ENCODE measurements at regions not wholly inside any gene's neighbourhood (a gene's known extent, or its start where the extent isn't known, plus 50 kb on each side); places are given as distances from the start of the nearest gene placed in this dataset.

DNA sequence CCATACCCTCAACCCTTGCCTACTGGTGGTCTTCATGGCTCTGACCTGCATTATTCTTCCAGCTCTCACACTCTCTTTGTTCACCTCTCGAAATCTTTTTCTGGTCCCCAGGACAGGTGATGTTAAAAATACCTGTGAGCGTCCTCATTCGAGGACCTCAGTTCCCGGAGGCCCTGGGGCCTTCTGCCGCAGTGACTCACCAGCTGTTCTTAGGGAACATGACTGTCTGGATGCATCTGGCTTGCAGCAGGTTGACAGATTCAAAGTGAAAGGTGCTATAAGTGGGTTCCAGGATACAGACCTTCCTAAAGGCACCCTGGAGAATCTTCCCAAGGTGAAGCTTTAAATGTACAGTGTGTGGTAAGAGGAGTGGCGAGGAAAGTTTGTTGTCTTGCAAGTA lies 210.4 kb upstream of the KCNG1 start:
- no peaks in the 10 kb centered on the region for H3K36me3 Mint-ChIP-seq (ENCODE audit: low read depth)
- TF ChIP-seq, protein P1, sequence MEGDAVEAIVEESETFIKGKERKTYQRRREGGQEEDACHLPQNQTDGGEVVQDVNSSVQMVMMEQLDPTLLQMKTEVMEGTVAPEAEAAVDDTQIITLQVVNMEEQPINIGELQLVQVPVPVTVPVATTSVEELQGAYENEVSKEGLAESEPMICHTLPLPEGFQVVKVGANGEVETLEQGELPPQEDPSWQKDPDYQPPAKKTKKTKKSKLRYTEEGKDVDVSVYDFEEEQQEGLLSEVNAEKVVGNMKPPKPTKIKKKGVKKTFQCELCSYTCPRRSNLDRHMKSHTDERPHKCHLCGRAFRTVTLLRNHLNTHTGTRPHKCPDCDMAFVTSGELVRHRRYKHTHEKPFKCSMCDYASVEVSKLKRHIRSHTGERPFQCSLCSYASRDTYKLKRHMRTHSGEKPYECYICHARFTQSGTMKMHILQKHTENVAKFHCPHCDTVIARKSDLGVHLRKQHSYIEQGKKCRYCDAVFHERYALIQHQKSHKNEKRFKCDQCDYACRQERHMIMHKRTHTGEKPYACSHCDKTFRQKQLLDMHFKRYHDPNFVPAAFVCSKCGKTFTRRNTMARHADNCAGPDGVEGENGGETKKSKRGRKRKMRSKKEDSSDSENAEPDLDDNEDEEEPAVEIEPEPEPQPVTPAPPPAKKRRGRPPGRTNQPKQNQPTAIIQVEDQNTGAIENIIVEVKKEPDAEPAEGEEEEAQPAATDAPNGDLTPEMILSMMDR (IDR thresholded peaks at IDR 0.05) = no peak
- peaks cover 23% of the 10 kb centered on the region for H3K27me3 Mint-ChIP-seq (ENCODE audit: low read depth, poor library complexity)
- H3K9me3 Mint-ChIP-seq = peaks cover 10% of the 10 kb centered on the region
- no peak overlapping the region for H3K27ac Mint-ChIP-seq
- H3K4me1 Mint-ChIP-seq = peaks cover 20% of the 10 kb centered on the region
- H3K4me3 Mint-ChIP-seq = no peak overlapping the region
- DNase-seq = no peak

DNA sequence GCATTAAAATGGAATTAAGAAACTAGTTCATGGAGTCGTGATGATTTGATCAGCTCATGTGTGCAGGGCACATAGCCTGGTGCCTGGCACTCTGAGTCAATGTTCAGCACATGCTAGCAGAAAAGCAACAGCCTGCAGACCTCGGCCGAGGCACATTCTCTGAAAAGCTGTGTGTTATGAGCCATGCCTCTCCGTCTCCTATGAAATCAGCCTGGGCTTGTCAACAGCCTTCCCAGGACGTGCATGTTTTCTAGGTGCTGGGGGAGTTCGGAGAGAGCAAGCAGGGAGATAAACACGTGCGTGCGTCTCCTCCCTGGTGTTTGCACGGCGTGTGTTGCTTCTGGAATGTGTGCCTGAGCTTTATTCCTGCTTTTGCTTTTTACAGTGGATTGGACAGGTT lies 207.8 kb upstream of the KCNG1 start:
- Mint-ChIP-seq H3K27me3 (ENCODE audit: low read depth, poor library complexity) (peaks cover 17% of the 10 kb centered on the region), H3K4me1 (no peaks in the 10 kb centered on the region), H3K27ac (no peak overlapping the region), H3K9me3 (peaks cover 10% of the 10 kb centered on the region), H3K36me3 (ENCODE audit: low read depth) (no peaks in the 10 kb centered on the region), H3K4me3 (no peak overlapping the region)
- TF ChIP-seq, protein P1 (IDR thresholded peaks at IDR 0.05) = no peak
- no peak for DNase-seq

DNA sequence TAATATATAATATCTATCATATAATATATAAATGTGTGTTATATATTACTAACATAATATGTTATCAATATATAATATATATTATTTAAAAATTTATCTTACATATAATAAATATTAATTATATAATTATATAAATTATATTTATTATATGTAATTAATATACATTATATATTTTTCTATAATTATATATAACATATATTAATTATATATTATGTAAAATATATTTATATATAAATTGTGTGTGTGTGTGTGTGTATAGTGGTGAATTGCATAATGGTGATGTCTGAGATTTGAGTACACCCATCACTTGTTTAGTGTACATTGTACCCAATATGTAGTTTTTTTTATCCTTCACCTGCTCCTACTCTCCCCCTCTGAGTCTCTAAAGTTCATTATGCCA lies 205.9 kb upstream of the KCNG1 start:
- Mint-ChIP-seq H3K4me1 (peaks cover under 1% of the 10 kb centered on the region), H3K4me3 (no peak overlapping the region), H3K36me3 (ENCODE audit: low read depth) (peaks cover 4% of the 10 kb centered on the region), H3K9me3 (peaks cover 16% of the 10 kb centered on the region), H3K27me3 (ENCODE audit: low read depth, poor library complexity) (peaks cover 21% of the 10 kb centered on the region), H3K27ac (no peak overlapping the region)
- TF ChIP-seq, protein P1 (IDR thresholded peaks at IDR 0.05) = no peak
- no peak for DNase-seq

DNA sequence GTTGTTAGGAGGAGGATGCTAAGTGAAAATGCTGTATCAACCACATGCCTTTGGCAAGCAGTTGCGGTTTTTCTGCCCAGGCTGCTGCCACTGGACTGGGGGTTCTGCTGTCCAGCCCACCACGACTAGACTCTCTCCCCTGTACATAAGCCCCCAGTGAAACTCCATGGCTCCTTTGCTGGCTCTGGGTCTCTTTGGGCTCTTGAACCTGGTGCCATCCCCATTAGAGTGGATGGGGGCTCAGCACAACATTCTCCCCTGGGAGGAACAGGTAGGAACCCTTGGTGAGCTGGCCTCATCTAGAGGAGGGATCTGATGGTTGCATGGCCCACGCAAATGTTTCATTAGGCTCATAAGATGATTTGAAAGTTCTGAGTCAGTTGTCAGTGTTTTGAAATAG lies 204.8 kb upstream of the KCNG1 start:
- DNase-seq = no peak
- Mint-ChIP-seq H3K36me3 (ENCODE audit: low read depth) (peaks cover 4% of the 10 kb centered on the region), H3K4me1 (peaks cover 10% of the 10 kb centered on the region), H3K27ac (no peak overlapping the region), H3K4me3 (no peak overlapping the region), H3K27me3 (ENCODE audit: low read depth, poor library complexity) (peaks cover 21% of the 10 kb centered on the region), H3K9me3 (peaks cover 20% of the 10 kb centered on the region)
- TF ChIP-seq, protein P1 (IDR thresholded peaks at IDR 0.05) = no peak

DNA sequence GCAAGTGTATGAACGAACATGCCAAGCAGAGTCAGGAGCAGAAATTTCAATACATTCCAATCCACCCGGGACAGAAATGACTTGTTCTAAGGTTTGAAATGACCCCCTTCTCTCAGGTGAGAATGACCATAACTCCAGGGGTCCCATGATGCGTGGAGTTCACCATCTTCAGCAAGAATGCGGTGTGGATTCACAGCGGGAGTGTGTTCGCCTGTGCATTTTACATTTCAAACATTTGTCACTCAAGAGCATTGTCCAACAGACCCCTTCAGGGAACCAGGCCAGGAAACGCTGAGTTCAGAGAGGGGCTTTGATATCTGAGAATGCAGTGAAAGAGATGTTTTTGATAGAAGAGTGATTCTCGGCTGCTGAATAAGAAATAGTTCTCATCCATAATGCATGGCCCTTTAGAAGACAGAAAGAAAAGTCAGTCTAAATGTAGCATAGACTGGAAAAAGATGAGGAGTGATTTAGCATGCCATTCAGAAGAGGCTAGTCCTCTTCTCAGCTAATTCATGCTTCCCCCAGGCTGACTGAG lies 200.3 kb upstream of the KCNG1 start:
- Mint-ChIP-seq H3K4me3 (no peak overlapping the region), H3K27ac (no peak overlapping the region), H3K9me3 (peaks cover 17% of the 10 kb centered on the region), H3K27me3 (ENCODE audit: low read depth, poor library complexity) (peaks cover 32% of the 10 kb centered on the region), H3K36me3 (ENCODE audit: low read depth) (peaks cover 4% of the 10 kb centered on the region), H3K4me1 (peaks cover 29% of the 10 kb centered on the region)
- TF ChIP-seq, protein P1 (IDR thresholded peaks at IDR 0.05) = no peak
- no peak for DNase-seq

DNA sequence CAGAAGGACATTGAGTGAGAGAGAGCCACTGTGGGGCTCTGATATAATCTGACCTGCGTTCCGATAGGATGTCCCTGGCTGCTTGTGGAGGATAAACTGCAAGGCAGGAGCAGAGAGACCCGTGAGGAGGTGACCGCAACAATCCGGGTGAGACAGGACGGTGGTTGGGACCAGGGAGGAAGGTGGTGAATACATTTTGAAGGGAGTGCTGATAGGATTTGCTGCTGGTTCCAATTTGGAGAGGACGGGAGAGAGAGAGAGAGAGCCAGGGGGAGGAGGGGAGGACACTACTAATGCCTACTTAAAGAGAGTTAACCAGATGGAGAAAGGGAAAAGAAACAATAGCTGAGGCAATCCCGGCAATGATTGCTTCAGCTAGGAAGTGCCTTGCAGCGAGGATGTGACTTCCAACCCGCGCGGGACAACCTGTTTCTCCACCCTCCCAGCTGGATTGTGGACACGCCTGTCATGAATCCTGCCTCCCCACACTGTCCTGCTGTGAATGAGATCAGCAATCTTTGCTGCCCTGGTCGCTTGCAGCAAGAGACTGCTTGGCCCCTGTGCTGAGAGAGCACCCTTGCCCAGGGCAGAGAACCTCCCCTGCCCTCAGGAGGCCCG lies 199.0 kb upstream of the KCNG1 start:
- Mint-ChIP-seq H3K36me3 (ENCODE audit: low read depth) (peaks cover 4% of the 10 kb centered on the region), H3K9me3 (peaks cover 30% of the 10 kb centered on the region), H3K4me3 (peak overlapping the region; percentile 62), H3K4me1 (peaks cover 29% of the 10 kb centered on the region), H3K27ac (no peak overlapping the region), H3K27me3 (ENCODE audit: low read depth, poor library complexity) (peaks cover 32% of the 10 kb centered on the region)
- peak; percentile 9 for DNase-seq
- TF ChIP-seq, protein P1 (IDR thresholded peaks at IDR 0.05) = no peak

Measured in nephron progenitor cell (in vitro differentiated cells).